HG03565 (cell line): ENCODE measurements at regions not wholly inside any gene's neighbourhood (a gene's known extent, or its start where the extent isn't known, plus 50 kb on each side); places are given as distances from the start of the nearest gene placed in this dataset.

Experiments used
- ATAC-seq: cut with Tn5 transposase; IDR thresholded peaks from one replicate; pipeline ENCODE4 v1.9.1; 2021; ENCODE audit warnings: mild to moderate bottlenecking, moderate library complexity; ENCODE audit not compliant: unreplicated experiment

- no peak for ATAC-seq
Observed at GRCh38 chr3:147038481-147038880, 367.9 kb downstream of the ZIC4 start.

- ATAC-seq: no peak
Observed at GRCh38 chr3:147034359-147034758, 372.0 kb downstream of the ZIC4 start.

GRCh38 chr3:147030274-147030673 is 376.1 kb downstream of the ZIC4 start:
- no peak for ATAC-seq

GRCh38 chr3:147015334-147015733 is 391.0 kb downstream of the ZIC4 start:
- no peak for ATAC-seq

GRCh38 chr3:147008886-147009285 is 397.5 kb downstream of the ZIC4 start:
- ATAC-seq: no peak

GRCh38 chr3:147008458-147008857 is 397.9 kb downstream of the ZIC4 start:
- no peak for ATAC-seq

GRCh38 chr3:147007736-147008245 is 398.6 kb downstream of the ZIC4 start:
- no peak for ATAC-seq

- ATAC-seq: no peak
Observed at GRCh38 chr3:147002721-147003120, 397.6 kb upstream of the PLSCR5 start.

GRCh38 chr3:147000274-147000673 is 395.1 kb upstream of the PLSCR5 start:
- ATAC-seq: no peak

- no peak for ATAC-seq
Observed at GRCh38 chr3:146991907-146992306, 386.8 kb upstream of the PLSCR5 start.

GRCh38 chr3:146975476-146975875 is 370.3 kb upstream of the PLSCR5 start:
- no peak for ATAC-seq

GRCh38 chr3:146975032-146975431 is 369.9 kb upstream of the PLSCR5 start:
- ATAC-seq: no peak

GRCh38 chr3:146974001-146974400 is 368.9 kb upstream of the PLSCR5 start:
- no peak for ATAC-seq

- ATAC-seq: no peak
Observed at GRCh38 chr3:146972726-146973125, 367.6 kb upstream of the PLSCR5 start.

- no peak for ATAC-seq
Observed at GRCh38 chr3:146970236-146970635, 365.1 kb upstream of the PLSCR5 start.

GRCh38 chr3:146969356-146969755 is 364.2 kb upstream of the PLSCR5 start:
- no peak for ATAC-seq

GRCh38 chr3:146968204-146968651 is 363.1 kb upstream of the PLSCR5 start:
- ATAC-seq: no peak

- no peak for ATAC-seq
Observed at GRCh38 chr3:146967783-146968182, 362.6 kb upstream of the PLSCR5 start.

GRCh38 chr3:146966124-146966523 is 361.0 kb upstream of the PLSCR5 start:
- ATAC-seq: no peak

- ATAC-seq: no peak
Observed at GRCh38 chr3:146953511-146953981, 348.4 kb upstream of the PLSCR5 start.

GRCh38 chr3:146948985-146949384 is 343.8 kb upstream of the PLSCR5 start:
- no peak for ATAC-seq

GRCh38 chr3:146948186-146948585 is 343.0 kb upstream of the PLSCR5 start:
- ATAC-seq: no peak

- no peak for ATAC-seq
Observed at GRCh38 chr3:146929696-146930095, 324.6 kb upstream of the PLSCR5 start.
